DMS153 (cell line): ENCODE measurements at regions not wholly inside any gene's neighbourhood (a gene's known extent, or its start where the extent isn't known, plus 50 kb on each side); places are given as distances from the start of the nearest gene placed in this dataset.
"Not testable (repeated sequence)": the region's sequence is repeated elsewhere in the genome, so short reads cannot be mapped to it uniquely, and the experiment has no call there.

Experiments
- DNase-seq: peaks from one replicate; lab custom pipeline; 2025; lab: John Stamatoyannopoulos, UW

DNA sequence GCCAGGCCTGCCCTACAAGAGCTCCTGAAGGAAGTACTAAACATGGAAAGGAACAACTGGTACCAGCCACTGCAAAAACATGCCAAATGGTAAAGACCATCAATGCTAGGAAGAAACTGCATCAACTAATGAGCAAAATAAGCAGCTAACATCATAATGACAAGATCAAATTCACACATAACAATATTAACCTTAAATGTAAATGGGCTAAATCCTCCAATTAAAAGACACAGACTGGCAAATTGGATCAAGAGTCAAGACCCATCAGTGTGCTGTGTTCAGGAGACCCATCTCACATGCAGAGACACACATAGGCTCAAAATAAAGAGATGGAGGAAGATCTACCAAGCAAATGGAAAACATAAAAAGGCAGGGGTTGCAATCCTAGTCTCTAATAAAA, 119.0 kb upstream of the CARMIL1 start:
- not testable (repeated sequence) for DNase-seq

GRCh38 chr6:25165177-25165576, 114.0 kb upstream of the CARMIL1 start:
- peak; percentile 21 for DNase-seq

DNA sequence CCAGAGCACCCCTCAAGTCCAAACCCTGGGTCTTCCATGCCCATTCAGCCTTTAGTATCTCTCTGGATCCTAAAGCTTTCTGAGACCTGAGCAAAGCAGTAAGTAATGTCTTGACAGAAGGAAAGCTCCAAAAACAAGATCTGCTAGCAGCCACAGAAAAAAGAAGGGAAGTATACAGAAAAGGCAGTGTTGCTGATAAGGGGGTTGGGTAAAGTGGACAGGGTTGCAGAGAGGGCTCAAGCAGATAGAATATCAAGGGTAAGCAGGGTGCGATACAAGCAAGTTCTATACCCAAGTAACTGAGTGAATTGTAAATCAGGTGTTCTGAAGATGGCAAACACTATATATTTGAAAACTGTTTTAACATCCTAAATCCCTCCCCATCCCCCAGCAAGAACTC, 113.4 kb upstream of the CARMIL1 start:
- no peak for DNase-seq

- DNase-seq: peak; percentile 58
Observed at GRCh38 chr6:25166955-25167748, 112.0 kb upstream of the CARMIL1 start.

DNA sequence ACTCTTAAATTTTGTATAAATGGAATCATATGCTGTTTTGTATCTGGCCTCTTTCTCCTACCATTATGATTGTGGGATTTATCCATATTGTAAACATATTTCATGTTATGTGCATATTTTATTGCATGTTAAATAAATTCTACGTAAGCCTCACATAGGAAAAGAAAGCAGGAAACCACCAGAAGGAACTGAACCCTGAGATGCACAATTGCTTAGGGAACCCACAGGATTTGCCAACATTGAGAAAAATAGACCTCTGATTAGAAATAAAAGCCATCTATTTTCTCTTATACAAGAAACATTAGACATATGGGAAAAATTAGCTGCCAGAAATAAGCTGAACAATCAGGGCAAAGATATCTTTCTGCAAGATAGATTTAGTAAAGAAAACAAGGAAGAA, 111.2 kb upstream of the CARMIL1 start:
- DNase-seq: no peak

GRCh38 chr6:25168637-25169036, 110.5 kb upstream of the CARMIL1 start:
- DNase-seq: no peak

DNA sequence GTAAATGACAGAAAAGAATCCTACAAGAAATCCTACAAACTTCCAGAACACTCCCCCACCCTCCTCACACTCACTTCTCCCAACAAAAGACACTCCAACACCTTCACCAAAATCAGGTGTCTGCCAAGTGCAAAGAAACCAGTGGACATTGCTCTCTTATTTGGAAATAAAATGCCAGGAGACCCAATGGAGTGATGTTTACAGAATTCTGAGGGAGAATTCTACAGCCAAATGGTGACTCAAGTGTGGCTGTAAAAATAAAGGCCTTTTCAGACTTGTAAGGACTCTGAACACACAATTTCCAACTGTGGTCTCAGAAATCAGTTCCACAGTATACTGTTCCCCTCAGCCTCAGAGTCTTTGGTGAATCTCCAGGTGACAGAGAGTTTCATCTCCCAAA, 109.6 kb upstream of the CARMIL1 start:
- no peak for DNase-seq

DNA sequence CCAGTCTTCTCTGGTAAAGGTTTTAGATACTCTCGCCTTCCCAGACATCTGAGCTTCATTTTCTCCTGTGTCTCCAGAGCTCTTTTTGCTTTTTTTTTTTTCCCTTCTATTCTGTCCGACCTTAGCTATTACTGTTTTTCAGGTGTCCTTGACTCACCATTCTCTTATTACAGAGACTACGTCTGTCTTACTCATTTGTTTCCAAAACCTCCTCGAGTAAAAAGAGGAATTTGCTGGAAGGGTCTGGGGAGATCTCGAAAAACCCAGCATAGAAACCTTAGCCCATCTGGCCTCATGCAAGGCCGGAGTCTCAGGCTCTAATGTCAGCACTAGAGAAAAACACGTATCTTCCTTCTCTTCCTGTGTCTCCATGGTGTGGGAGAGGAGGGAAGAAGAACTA, 109.2 kb upstream of the CARMIL1 start:
- DNase-seq: no peak

DNA sequence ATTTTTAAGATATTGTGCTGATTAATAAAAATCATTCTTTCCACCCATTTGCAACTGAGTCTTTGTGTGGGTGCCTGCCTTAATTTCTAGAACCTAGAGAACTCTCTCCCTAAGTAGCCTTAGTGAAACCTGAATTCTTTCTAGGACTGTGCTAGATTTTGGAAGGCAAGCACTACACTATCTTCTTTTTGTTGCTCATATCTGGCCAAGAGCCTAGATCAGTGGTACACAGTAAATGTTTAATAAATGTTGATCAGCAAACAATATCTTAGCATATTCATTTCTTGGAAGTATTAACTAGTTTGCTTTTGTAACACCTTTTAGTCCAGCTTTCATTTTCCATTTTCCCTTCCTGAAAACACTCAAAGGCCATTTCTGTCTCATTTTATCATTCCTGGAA, 108.5 kb upstream of the CARMIL1 start:
- no peak for DNase-seq

DNA sequence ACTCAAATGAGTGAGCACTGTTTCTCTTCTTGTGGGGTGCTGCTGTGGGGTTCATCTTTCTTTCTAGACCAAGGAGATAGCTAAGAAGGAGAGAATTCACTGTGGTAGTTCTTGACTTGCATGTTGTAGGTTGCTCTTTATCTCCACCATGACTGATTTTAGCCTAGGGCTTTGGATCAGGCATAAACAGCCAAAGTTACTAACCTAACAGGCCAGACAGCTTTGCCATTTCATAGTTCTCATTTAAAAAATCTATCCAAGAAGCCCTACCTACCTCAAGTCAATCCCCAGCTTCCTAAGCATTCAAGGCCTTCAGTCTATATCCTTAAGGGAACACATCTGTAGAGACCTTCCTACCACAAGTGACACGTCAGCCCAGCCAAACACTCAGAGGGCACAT, 107.9 kb upstream of the CARMIL1 start:
- no peak for DNase-seq

GRCh38 chr6:25172819-25173218, 106.4 kb upstream of the CARMIL1 start:
- DNase-seq: no peak

GRCh38 chr6:25173246-25173645, 105.9 kb upstream of the CARMIL1 start:
- DNase-seq: no peak

DNA sequence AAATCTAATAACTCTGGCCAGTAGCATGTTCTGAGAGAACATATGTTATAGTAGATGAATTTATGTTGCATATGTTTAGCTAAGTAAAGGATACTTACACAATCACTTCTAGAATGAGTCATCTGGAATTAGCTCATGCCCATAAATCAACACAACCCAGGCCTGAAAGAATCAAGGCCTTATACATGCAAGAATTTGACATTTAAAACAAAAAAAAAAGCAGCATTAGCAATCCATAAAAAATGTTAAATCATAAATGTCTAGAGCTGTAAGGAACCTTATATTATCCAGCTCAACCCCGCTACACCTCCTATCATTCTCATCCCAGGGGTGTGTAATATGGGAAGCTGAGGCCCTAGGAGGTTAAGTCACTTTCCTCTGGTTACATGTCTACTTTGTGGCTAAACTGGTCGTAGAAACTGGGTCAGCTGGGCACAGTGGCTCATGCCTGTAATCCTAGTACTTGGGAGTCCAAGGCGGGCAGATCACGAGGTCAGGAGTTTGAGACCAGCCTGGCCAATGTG, 105.2 kb upstream of the CARMIL1 start:
- DNase-seq: peak; percentile 55

DNA sequence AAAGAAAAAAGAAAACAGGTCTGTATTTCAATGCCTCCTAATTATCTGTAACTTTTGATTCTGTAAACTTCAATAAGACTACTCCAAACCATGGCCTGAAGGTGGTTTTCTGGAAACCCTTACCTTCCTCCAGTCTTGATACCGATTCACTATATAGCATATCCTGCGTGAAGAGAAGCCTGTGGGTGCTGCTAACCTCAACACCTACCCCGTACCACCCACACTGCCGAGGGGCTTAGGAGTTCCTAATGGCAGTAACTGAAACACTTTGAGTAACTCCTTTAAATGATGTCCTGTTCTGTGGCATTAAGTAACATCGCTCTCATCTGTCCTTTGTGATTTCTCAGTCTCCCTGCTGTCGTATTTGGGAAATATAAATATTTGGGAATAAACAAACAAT, 104.5 kb upstream of the CARMIL1 start:
- DNase-seq: no peak

DNA sequence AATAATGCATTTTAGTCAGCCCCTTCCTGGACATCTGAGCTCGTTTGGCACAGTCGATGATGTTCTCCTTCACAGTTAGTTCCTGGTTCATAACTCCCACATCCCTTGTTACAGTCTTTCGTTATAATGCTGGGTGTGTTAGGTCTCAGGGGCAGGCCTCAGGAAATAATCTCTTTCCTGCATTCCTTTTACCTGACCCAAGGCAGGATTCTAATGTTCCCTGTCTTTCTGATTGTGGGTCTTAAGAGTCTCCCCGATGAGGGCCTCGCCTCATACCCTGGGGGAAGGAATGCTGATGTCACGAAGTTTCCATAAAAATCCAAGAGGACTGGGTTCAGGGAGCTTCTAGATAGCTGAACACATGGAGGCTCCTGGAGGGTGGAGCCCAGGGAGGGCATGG, 104.0 kb upstream of the CARMIL1 start:
- no peak for DNase-seq

- no peak for DNase-seq
Observed at GRCh38 chr6:25175681-25176080, 103.5 kb upstream of the CARMIL1 start.

GRCh38 chr6:25176466-25176865, 102.7 kb upstream of the CARMIL1 start:
- DNase-seq: no peak

DNA sequence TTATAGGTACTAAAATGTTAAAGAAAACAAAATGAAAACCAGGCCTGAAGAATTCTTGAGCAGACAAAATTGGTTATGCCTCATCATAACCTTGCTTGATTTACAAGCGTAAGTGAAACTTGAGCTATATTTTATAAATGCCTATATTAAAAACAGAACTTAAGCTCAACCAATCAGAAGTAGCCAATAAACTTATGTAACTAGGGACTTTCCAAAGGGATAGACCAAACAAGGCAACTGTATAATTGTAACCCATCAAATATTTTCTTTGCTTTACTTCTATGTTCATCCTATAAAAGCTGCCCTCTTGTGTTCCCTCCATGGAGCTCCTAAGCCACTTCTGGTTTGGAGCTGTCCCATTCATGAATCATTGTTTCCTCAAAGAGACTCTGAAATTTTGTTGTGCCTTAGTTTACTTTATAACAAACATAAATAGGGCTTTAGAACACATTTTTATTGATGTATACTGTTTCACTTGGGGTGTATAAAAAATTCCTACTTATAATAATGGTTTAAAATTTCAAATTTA, 101.6 kb upstream of the CARMIL1 start:
- no peak for DNase-seq

DNA sequence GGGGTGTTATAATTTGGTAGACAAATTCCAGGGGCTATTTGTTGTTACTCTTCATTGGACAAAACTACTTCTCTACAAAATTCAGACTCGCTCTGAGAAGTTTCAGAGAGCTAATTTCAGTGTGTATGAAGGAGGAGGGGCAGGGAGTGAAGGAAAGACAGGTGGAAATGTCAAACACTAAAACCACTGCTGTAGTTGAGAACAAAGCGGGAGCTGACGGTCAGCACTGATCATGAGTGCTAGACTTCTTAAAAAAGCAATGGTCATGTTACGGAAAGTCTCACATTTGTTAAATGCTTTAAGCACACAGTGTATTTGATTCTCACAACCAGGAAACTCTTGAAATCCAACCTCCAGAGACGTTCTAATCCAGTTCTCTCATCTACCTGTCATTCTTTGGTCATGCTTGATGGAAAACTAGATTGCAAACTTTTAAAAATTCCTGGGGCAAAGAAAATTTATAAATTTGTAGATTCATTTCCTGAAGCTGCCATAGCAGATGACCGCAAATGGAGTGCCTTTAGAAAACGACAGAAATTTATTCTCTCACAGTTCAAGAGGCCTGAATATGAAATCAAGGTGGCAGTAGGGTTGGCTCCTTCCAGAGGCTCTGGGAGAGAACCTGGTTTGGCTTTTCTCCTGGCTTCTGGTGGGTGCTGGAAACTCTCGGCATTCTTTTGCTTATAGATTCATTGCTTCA, 100.7 kb upstream of the CARMIL1 start:
- no peak for DNase-seq

- no peak for DNase-seq
Observed at GRCh38 chr6:25179051-25179778, 100.0 kb upstream of the CARMIL1 start.

DNA sequence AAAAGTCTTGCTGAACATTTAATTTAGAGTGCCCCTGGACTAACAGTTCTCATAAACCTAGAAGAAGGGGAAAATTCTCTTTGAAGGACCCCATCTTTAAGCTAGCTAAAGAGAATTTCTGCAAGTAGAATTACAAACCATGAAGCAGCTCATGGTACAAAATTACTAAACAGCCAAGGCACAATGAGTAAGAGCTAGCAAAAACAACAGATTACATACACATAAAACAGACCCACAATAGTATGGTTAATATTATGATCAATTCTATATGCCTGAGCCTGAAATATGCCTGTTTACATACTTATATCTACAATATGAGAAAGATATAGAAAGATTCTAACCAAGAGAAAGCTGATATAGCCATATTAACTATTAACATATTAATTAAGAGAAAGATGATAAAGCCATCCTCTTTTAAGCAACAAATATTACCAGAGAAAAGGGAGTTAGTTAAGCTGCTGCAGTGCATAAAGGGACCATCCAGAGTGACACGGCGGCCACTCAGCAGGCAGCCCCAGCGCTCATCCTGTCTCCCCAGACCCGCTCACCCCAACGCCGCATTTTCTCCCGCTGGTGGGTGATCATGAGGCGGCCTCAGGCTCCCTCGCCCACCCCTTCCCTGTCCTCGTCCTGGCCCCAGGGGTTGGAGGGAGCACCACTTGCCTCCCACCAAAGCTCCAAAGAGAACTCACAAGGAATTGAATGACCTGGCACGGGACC, 98.4 kb upstream of the CARMIL1 start:
- no peak for DNase-seq

- no peak for DNase-seq
Observed at GRCh38 chr6:25181350-25181724, 97.8 kb upstream of the CARMIL1 start.
